HG02571 (cell line): ENCODE measurements at regions not wholly inside any gene's neighbourhood (a gene's known extent, or its start where the extent isn't known, plus 50 kb on each side); places are given as distances from the start of the nearest gene placed in this dataset.
"Not testable (repeated sequence)": the region's sequence is repeated elsewhere in the genome, so short reads cannot be mapped to it uniquely, and the experiment has no call there.

Source experiments
- ATAC-seq: cut with Tn5 transposase; IDR thresholded peaks from one replicate; pipeline ENCODE4 v1.9.1; 2021; ENCODE audit warnings: mild to moderate bottlenecking, moderate library complexity; ENCODE audit not compliant: unreplicated experiment

- no peak for ATAC-seq
These were observed 101.1 kb downstream of the KIF4B start for GRCh38 chr5:155114655-155115054.

DNA sequence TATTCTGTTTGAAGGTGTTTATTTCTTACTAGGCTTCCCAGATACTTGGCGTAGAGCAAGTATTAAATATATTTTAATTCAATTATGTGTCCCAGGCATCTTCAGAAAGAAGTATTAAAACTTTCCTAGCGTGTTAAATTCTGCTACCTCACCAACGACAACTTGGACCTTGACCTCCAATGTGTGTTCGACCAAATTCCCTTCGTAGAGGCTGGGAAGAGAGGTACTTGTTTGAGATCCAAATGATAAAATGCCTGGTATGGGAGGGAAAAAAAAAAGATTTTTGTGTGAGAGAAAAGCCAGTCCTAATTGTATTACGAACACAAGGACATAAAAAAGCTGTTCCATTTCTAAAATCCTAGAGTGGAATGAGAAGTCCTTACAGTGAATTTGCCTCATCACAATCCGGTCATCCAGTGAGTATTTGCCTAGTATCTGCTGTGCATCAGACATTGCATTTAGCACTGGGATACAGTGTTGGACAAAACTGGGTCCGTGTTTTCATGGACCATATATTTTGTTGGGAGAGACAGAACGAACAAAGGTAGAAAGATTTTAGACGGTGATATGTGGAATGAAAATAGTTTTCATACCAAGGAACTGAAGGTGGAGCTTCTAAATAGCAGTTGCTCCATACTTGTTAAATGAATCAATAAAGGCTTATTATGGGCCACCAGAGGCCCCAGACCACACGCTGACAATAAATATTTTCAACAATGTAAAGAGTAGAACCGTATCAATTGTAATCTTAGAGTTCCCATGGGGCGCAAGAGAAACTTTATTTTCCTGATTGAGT is 103.1 kb downstream of the KIF4B start:
- no peak for ATAC-seq

GRCh38 chr5:155125551-155126095 is 112.1 kb downstream of the KIF4B start:
- ATAC-seq: no peak

DNA sequence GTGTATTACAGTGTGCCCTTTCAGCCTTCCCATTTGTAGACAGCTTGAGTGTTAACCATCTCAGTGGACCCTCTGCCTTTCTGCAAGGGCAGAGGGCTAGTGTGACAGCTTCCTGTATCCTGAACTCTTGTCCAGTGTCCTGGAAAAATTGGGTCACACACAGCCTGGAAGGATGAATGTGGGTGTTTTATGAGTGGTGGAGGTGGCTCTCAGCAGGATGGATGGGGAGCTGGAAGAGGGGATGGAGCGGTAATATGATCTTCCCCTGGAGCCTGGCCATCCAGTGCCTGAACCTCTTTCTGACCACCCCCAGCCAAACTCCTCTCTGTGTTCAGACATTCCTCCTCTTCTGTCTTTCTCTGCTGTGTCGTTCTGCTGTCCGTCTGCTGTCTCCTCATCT is 113.0 kb downstream of the KIF4B start:
- no peak for ATAC-seq

GRCh38 chr5:155127552-155127951 is 114.0 kb downstream of the KIF4B start:
- no peak for ATAC-seq

DNA sequence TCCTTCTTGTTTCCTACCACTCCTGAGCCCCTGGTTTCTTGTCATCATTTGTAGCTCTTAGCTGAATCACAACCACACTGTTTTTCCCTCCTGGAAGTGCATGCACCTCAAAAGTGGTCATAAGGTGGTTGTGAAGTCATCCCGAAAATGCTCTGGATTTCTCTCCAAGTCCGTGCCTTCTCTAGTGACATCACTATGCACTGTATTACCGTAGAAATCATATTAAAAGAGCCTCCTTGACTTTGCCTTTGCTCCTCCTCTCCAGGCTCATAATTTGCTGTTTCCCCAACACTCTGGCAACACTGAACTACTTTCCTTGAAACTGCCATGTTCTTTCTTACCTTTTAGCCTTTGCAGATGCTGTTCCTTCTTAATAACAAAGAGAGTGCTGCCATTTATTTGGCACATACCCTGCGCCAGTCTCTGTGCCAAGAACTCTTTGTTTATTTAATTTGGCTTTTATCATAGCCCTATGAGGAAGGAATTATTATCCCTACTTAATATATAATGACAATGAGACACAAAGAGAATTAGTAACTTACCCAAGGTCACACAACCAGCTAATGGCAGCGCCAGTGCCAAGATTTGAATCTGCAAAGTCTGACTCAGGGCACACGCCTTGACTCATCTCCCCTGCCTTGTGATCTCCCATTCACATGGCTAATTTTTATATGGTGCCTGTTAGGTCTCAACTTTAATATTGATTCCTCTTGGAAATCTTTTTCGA is 115.4 kb downstream of the KIF4B start:
- ATAC-seq: no peak

- no peak for ATAC-seq
These were observed 115.9 kb downstream of the KIF4B start for GRCh38 chr5:155129513-155129880.

- ATAC-seq: no peak
These were observed 120.6 kb downstream of the KIF4B start for GRCh38 chr5:155134130-155134529.

DNA sequence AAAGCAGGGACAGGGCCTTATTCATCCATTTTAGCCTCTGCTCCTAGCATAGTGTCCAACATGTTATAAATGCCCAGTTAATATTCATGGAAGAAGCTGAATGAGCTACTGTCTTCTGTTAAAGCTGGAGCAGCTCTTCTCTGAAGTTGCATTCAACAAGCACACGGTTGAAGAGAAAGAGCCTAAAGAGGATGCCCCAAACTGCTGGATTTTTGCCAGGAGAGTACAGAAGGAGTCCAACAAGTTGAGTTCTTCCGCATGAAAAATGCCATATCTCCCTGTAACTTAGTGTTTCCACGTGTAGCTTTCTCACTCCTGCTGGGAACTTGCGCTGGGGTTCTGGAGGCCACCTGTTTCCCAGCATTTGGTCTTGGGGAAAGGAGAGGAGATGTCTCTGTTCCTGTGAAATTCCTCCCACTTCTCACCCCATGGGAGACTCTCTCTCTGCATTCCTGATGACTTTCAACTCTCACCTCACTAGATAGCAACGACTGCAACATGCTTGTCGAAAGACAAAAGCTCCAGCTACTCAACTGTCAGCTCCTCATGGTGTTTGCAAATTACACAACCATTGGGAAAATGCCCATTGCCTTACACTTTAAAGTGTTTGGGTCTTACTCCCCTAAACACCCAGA is 122.8 kb downstream of the KIF4B start:
- ATAC-seq: no peak

DNA sequence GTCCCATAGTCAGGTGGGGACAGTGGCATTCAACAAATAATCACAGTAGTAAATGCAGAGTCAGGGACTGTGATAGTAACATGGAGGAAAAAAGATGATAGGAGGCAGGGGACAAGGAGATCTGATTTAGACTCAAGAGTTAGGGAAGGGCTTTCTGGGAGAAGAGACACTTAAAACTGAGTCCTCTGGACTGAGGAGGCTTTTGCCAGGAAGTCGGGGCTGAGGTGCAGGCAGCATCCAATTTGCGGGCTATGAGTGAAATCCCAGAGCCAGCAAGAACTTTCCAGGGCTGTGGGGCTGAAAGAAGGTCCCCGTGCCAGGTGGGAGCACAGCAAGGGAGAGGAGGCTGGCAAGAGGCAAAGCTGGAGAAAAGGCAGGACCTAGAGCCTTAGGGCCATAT is 124.1 kb downstream of the KIF4B start:
- ATAC-seq: no peak

DNA sequence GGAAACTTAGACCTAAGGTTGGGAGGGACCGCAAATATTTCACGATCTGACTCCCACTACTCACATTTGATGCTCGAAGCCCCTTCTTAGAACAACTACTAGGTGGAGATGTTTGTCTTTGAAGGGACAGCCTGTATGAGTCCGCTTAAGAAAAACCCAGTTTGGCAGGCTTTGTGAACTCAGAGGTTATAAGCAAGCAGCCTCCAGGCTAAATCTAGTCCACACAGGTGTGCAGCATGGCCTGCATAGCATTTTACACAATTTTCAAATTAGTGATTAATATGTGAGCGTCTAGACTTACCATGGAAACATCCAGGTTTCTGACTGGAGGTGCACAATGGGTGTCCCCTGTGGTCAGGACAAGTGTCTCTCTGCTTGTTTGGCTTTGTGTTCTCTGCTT is 127.1 kb downstream of the KIF4B start:
- no peak for ATAC-seq

GRCh38 chr5:155144956-155145355 is 131.4 kb downstream of the KIF4B start:
- ATAC-seq: no peak

GRCh38 chr5:155147222-155147621 is 133.7 kb downstream of the KIF4B start:
- no peak for ATAC-seq

GRCh38 chr5:155148694-155149093 is 135.1 kb downstream of the KIF4B start:
- ATAC-seq: no peak

DNA sequence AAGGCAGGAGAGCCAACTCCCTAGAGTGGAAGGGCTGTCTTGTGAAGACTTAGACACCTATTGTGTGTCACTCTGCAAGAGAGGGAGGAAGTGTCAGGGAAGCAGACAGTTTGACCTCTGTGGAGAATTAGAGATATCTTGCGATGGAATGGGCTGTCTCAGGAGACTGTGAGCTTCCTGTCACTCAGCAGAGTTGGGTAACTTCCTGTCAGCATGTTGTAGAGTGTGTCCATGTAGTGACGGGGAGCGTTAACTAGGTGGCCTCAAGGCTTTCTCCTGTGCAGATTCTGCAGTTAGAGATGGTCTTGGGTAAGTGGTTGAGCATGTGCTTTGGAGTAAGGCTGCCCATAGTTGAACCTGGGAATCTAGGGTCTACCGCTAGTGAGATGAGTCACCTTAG is 136.5 kb downstream of the KIF4B start:
- ATAC-seq: no peak

DNA sequence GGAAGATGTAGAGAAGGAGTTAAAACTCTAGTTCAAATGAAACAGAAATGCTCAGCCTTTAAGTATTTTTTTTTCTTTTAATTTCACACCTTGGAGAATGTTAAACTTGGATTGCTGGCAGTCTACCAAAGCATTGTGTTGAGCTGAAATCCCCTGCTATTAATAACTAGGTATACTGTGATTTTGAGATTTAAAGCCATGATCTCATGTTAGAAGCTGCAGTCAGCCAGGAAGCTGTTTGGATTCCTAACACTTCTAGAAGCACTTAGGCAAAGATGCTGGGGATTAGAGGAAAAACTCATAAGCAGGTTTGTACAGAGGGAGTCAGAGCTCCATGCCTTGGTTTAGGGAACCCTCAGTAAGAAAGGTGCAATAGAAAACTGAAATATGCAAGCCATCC is 141.4 kb downstream of the KIF4B start:
- no peak for ATAC-seq

DNA sequence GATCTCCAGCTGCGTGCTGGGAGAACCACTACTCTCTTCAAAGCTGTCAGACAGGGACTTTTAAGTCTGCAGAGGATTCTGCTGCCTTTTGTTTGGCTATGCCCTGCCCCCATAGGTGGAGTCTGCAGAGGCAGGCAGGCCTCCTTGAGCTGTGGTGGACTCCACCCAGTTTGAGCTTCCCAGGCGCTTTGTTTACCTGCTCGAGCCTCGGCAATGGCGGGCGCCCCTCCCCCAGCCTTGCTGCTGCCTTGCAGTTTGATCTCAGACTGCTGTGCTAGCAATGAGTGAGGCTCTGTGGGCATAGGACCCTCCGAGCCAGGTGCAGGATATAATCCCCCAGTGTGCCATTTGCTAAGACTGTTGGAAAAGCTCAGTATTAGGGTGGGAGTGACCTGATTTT is 149.5 kb downstream of the KIF4B start:
- ATAC-seq: not testable (repeated sequence)

GRCh38 chr5:155167736-155168135 is 154.2 kb downstream of the KIF4B start:
- ATAC-seq: no peak

- ATAC-seq: no peak
These were observed 168.0 kb downstream of the KIF4B start for GRCh38 chr5:155181542-155181941.

GRCh38 chr5:155189476-155189875 is 175.9 kb downstream of the KIF4B start:
- ATAC-seq: no peak

DNA sequence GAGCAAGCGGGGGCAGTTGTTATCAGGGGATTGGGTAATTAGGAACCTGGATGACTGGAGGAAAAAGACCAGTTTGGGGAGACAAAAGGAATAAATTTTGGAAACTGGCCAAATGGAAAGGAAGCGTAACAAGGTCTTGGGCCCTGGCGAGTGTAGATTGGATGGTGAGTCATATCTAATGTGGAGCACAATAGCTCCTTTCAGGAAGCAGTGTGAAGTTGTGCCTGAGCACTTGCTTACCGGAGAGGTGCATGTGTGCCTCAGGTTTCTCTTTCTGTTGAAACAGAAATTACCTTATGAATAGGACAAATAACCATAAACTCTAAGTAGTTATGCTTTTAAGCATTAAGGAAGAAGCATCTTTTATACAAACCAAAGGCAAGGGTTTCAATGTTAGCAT is 176.4 kb downstream of the KIF4B start:
- ATAC-seq: no peak

- no peak for ATAC-seq
These were observed 179.5 kb downstream of the KIF4B start for GRCh38 chr5:155193029-155193428.
